GM13977 (cell line): ENCODE measurements at regions not wholly inside any gene's neighbourhood (a gene's known extent, or its start where the extent isn't known, plus 50 kb on each side); places are given as distances from the start of the nearest gene placed in this dataset.

Experiments used
- DNase-seq: peaks from one replicate; pipeline ENCODE4 v3.0.0; 2012; ENCODE audit warnings: low spot score
- in situ Hi-C: fragments of 300-500 bp; cut with MboI; formaldehyde crosslinking; loops from one replicate; pipeline ENCODE4 v1.12.0; 2022; ENCODE audit warnings: low sequenced_read_pairs, low pct_unique_long_range_greater_than_20kb, mixed read lengths, inconsistent platforms; ENCODE audit not compliant: unreplicated experiment
- TF ChIP-seq, protein P1 (sequence below): IDR thresholded peaks from 2 replicates; pipeline ENCODE4 v1.5.1; 2012; ENCODE audit warnings: mild to moderate bottlenecking, control low read depth; ENCODE audit not compliant: insufficient read depth; ENCODE audit errors: extremely low read depth, missing control alignments

DNA sequence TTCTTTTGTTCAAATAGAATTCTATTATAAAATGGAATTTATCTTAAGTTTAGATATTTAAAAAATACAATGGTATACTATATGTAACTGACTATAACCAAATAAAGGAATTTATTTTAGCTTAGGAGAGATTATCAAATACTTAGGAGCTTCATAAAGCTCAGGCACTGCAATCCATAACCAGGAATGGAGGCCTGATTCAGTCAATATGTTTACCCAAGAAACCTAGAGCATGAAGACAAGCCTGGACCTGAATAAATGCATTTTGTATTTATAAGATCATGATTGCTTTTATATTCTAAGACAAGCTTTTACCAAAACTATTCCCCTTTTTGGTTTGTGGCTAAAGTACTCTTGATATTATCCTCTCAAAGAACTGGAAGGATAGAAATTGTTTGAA is 742.6 kb downstream of the FAT4 start:
- TF ChIP-seq, protein P1, sequence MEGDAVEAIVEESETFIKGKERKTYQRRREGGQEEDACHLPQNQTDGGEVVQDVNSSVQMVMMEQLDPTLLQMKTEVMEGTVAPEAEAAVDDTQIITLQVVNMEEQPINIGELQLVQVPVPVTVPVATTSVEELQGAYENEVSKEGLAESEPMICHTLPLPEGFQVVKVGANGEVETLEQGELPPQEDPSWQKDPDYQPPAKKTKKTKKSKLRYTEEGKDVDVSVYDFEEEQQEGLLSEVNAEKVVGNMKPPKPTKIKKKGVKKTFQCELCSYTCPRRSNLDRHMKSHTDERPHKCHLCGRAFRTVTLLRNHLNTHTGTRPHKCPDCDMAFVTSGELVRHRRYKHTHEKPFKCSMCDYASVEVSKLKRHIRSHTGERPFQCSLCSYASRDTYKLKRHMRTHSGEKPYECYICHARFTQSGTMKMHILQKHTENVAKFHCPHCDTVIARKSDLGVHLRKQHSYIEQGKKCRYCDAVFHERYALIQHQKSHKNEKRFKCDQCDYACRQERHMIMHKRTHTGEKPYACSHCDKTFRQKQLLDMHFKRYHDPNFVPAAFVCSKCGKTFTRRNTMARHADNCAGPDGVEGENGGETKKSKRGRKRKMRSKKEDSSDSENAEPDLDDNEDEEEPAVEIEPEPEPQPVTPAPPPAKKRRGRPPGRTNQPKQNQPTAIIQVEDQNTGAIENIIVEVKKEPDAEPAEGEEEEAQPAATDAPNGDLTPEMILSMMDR = no peak
- in situ Hi-C loops = no loop called here
- no peak for DNase-seq

DNA sequence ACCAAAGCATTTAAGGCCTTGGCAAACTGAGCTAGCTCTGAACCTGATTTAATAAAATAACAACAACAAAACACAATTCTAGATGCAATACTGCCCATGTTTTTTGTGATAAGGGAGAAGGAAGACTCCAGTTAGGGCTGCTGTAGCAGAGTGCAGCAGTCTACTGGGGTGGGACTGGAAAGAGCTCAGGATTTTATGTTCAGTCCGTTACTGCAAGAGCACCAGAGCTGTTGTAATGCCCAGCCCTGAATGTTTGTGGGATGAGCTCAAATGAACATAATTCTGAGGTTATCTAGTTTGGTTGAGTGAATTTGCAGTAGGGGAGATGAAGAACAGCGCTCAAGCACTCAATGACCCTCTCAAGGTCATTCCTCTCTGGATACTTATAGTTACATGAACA is 743.8 kb downstream of the FAT4 start:
- TF ChIP-seq, protein P1 = no peak
- in situ Hi-C loops = no loop called here
- no peak for DNase-seq

DNA sequence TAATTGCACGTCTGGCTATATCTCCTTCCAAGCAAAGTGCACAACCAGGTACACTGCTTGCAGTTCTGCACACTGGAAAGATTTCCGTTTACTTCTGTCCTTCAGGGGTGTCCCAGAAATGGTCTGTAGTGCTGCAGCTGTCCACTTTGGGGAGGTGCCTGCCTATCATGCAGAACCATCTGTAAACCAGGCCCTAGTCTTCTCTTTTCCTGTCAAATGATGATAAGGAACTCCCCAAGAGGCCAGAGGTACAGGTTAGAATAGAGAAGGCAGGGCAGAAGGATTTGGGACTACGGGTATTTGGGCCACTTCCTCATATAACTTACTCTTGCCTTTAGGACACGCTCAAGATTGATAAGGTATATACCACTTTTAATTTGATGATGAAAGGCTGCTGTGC is 746.9 kb downstream of the FAT4 start:
- no peak for DNase-seq
- TF ChIP-seq, protein P1 = no peak
- in situ Hi-C loops = no loop called here

DNA sequence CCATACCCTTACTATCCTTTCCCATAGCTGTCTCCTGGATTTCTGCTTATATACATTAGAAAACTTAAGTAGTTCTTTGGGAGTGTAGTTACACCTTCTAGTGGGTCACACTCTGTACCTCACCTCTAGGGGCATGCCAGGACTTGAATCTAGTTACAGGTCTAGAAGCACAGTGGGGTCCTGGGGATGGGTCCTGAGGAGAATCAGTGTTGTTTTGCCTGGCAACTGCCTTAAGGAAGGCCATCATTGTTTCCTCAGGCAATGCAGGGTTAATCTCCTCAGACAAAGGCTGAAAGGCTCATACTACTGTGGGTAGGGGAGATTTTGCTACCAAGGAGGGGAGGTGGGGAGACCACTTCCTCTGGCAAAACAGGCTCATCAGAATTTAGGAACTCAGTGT is 750.3 kb downstream of the FAT4 start:
- DNase-seq = no peak
- TF ChIP-seq, protein P1 = no peak
- in situ Hi-C loops = no loop called here

DNA sequence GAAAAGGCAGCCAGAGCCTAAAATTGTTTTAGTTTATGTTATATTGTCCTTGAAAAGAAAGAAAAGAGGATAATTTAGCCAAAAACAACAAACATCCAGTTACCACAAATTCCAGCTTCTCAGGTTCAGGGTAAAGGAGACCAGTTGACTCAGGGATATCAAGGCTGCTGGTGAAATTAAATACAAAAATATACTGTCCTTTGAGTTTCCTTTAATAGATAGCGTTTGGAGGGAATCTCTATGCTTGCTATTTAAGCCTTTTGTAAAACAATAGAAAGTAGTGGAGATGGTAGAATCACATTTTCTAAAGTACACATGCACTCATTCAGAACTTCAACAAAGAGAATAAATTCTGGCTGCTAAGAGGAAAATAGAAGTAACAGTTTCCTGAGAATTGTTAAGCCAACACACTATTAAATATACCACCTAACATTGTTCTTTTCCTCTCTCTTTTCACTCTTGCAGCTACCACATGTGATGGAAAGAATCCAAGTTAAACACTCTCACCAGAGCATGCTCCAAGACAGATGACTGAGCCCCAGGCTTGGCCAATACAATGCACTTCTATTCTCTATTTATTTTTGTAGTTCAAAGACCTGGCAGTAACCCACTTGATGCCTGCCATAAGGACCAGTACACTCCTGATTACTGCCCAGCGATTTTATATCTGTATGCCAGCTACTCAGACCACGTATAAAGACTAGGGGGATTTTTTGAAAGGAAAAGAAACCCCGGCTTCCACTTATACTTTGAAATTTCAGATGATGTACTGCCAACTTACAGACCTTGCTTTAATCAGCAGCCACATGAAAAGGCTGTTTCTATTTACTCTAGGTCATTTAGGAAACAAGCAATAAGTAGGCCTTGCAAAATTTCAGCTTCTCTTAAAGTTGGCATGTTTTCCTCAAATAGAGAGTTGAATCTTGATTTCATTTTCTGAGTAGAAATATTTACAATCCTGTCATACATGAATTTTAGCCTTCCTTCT is 756.9 kb downstream of the FAT4 start:
- no peak for DNase-seq
- TF ChIP-seq, protein P1 = no peak
- in situ Hi-C loops = no loop called here

DNA sequence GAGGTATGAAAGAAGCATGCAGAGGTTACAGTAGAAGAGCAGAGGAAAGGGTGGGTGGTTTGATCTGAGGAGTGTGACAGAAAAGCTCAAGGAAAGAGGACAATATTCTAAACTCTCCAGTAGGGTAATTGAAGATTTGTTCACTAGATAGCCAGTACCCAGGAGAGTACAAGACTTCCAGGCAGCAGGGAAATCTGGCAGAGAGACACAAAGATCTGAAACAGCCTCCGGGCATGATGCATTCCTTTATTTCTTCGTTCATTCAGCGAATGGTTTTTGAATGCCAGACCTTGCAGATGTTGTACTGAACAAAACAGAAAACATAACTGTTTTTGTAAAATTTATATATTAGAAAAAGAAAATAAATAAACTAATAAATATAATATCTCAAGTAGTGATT is 766.6 kb downstream of the FAT4 start:
- in situ Hi-C loops = no loop called here
- TF ChIP-seq, protein P1 = no peak
- no peak for DNase-seq
